ENCODE measurements at regions not wholly inside any gene's neighbourhood (a gene's known extent, or its start where the extent isn't known, plus 50 kb on each side); places are given as distances from the start of the nearest gene placed in this dataset.

GRCh38 chr10:110418218-110418617, 79.5 kb upstream of the DUSP5 start:
- TF ChIP-seq GATA2 (IDR thresholded peaks at IDR 0.05; ENCODE audit: low read depth, low read length): no peak
- no peak for TF ChIP-seq GATA3 (IDR thresholded peaks at IDR 0.05; ENCODE audit: low read depth, low read length)
